Panc1 (cell line): ENCODE measurements at regions not wholly inside any gene's neighbourhood (a gene's known extent, or its start where the extent isn't known, plus 50 kb on each side); places are given as distances from the start of the nearest gene placed in this dataset.

Source experiments
- ATAC-seq: fragments of 200-7000 bp; cut with Tn5 transposase; 2 replicates; pipeline ENCODE4 v1.9.1; 2020; ENCODE audit warnings: mild to moderate bottlenecking, moderate library complexity
- BruUV-seq: library from RNA; stranded (reverse); fragments of 400-500 nt; replicated peaks from 2 replicates; lab custom pipeline; 2021; lab: Mats Ljungman, UMichigan
- CTCF ChIA-PET: fragments of 300-600 bp; sonication (Branson Sonifier 250); formaldehyde crosslinking; loops from one replicate; lab custom pipeline; 2022; ENCODE audit warnings: antibody characterized with exemption; lab: Charles Lee
- POLR2A ChIA-PET: fragments of 300-600 bp; sonication (Branson Sonifier 250); formaldehyde crosslinking; loops from one replicate; lab custom pipeline; 2022; ENCODE audit warnings: antibody characterized with exemption; lab: Charles Lee
- DNase-seq: peaks from one replicate; pipeline ENCODE4 v3.0.0-alpha.2; 2010; ENCODE audit warnings: low read depth, low spot score
- H3K27ac ChIP-seq: 2 replicates; pipeline ENCODE4 v1.5.1; 2011; ENCODE audit warnings: mild to moderate bottlenecking, low read length, inconsistent platforms
- H3K27me3 ChIP-seq: fragments of 200-500 bp; sonication (Bioruptor generic); 2 replicates; pipeline ENCODE4 v1.6.0; 2014; ENCODE audit warnings: low read length, inconsistent platforms; ENCODE audit not compliant: control insufficient read depth, insufficient read depth
- H3K36me3 ChIP-seq: fragments of 200-500 bp; sonication (Bioruptor generic); 2 replicates; pipeline ENCODE4 v1.5.1; 2014; ENCODE audit warnings: inconsistent platforms, mild to moderate bottlenecking, low read length, moderate library complexity; ENCODE audit not compliant: control insufficient read depth, insufficient read depth
- H3K4me1 ChIP-seq: 2 replicates; pipeline ENCODE4 v1.5.1; 2011; ENCODE audit warnings: inconsistent platforms, mild to moderate bottlenecking, low read length, moderate library complexity; ENCODE audit not compliant: control insufficient read depth, insufficient read depth
- H3K4me3 ChIP-seq, 2 experiments: 2 replicates each; pipeline ENCODE4 v1.5.1; 2011 to 2012; ENCODE audit warnings: low read depth in 2 of 2, low read length in 2 of 2, mild to moderate bottlenecking in 2 of 2, inconsistent platforms in 1 of 2, moderate library complexity in 1 of 2
- H3K9me3 ChIP-seq: fragments of 200-500 bp; sonication (Bioruptor generic); 2 replicates; pipeline ENCODE4 v1.5.1; 2014; ENCODE audit warnings: low read depth, mild to moderate bottlenecking, inconsistent platforms, low read length, moderate library complexity; ENCODE audit not compliant: control insufficient read depth, insufficient read depth
- POLR2AphosphoS5 ChIP-seq: IDR thresholded peaks from 2 replicates; pipeline ENCODE4 v1.6.1; 2012; ENCODE audit warnings: mild to moderate bottlenecking, low read depth, low read length, moderate library complexity
- SIN3A ChIP-seq: IDR thresholded peaks from 2 replicates; pipeline ENCODE4 v1.6.1; 2012; ENCODE audit warnings: low read depth, mild to moderate bottlenecking, low read length, moderate library complexity, borderline replicate concordance; ENCODE audit not compliant: insufficient read depth
- TCF7L2 ChIP-seq: IDR thresholded peaks from 2 replicates; pipeline ENCODE4 v1.6.1; 2011; ENCODE audit warnings: mild to moderate bottlenecking, low read depth, low read length, inconsistent platforms
- in situ Hi-C: cut with HindIII; loops from 2 replicates; pipeline ENCODE4 v1.10.0; 2016; ENCODE audit warnings: low sequenced_read_pairs, low pct_unique_long_range_greater_than_20kb
- intact Hi-C: fragments of 100-400 bp; cut with micrococcal nuclease; formaldehyde crosslinking; loops from one replicate; pipeline ENCODE4 v1.10.0; 2022; ENCODE audit not compliant: unreplicated experiment
- TF ChIP-seq, protein P1 (sequence below), 2 experiments: IDR thresholded peaks; 2 replicates each; pipeline ENCODE4 v1.6.1; 2011 to 2012; ENCODE audit warnings: low read depth in 2 of 2, control low read depth in 1 of 2, low read length in 1 of 2, mild to moderate bottlenecking in 1 of 2, moderate library complexity in 1 of 2; ENCODE audit not compliant: insufficient read depth in 1 of 2
- TF ChIP-seq, protein P2 (sequence below): fragments of 450-650 bp; IDR thresholded peaks from 2 replicates; pipeline ENCODE4 v1.5.1; 2017; ENCODE audit warnings: mild to moderate bottlenecking

DNA sequence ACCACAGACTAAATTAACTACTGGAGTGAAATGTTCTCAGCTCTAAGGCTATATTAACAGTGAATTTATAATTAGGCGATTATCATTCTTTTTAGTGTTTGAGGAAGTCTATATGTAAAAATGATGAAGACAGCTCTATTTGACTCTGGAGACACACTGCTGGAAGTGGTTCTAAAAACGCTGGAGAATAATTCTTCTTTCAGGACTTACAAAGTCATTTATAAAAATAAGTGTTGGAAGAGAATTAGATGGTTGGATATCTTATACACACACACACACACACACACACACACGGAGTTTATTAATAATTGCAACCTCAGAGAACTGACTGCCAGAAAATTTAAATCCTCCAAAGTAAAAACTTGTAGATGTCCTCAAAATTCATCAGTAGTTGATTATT lies 1171.3 kb downstream of the EFNB2 start:
- no peaks in the 10 kb centered on the region for H3K4me1 ChIP-seq
- ChIA-PET POLR2A (no interaction called here), CTCF (no interaction called here)
- no peak for TF ChIP-seq POLR2AphosphoS5
- TF ChIP-seq, protein P1, sequence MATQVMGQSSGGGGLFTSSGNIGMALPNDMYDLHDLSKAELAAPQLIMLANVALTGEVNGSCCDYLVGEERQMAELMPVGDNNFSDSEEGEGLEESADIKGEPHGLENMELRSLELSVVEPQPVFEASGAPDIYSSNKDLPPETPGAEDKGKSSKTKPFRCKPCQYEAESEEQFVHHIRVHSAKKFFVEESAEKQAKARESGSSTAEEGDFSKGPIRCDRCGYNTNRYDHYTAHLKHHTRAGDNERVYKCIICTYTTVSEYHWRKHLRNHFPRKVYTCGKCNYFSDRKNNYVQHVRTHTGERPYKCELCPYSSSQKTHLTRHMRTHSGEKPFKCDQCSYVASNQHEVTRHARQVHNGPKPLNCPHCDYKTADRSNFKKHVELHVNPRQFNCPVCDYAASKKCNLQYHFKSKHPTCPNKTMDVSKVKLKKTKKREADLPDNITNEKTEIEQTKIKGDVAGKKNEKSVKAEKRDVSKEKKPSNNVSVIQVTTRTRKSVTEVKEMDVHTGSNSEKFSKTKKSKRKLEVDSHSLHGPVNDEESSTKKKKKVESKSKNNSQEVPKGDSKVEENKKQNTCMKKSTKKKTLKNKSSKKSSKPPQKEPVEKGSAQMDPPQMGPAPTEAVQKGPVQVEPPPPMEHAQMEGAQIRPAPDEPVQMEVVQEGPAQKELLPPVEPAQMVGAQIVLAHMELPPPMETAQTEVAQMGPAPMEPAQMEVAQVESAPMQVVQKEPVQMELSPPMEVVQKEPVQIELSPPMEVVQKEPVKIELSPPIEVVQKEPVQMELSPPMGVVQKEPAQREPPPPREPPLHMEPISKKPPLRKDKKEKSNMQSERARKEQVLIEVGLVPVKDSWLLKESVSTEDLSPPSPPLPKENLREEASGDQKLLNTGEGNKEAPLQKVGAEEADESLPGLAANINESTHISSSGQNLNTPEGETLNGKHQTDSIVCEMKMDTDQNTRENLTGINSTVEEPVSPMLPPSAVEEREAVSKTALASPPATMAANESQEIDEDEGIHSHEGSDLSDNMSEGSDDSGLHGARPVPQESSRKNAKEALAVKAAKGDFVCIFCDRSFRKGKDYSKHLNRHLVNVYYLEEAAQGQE (IDR thresholded peaks at IDR 0.05; ENCODE audit: insufficient read depth in 1 of 2, low read depth in 2 of 2, low read length in 1 of 2), result no peak
- TF ChIP-seq SIN3A, result no peak
- no peak for TF ChIP-seq TCF7L2
- TF ChIP-seq, protein P2, sequence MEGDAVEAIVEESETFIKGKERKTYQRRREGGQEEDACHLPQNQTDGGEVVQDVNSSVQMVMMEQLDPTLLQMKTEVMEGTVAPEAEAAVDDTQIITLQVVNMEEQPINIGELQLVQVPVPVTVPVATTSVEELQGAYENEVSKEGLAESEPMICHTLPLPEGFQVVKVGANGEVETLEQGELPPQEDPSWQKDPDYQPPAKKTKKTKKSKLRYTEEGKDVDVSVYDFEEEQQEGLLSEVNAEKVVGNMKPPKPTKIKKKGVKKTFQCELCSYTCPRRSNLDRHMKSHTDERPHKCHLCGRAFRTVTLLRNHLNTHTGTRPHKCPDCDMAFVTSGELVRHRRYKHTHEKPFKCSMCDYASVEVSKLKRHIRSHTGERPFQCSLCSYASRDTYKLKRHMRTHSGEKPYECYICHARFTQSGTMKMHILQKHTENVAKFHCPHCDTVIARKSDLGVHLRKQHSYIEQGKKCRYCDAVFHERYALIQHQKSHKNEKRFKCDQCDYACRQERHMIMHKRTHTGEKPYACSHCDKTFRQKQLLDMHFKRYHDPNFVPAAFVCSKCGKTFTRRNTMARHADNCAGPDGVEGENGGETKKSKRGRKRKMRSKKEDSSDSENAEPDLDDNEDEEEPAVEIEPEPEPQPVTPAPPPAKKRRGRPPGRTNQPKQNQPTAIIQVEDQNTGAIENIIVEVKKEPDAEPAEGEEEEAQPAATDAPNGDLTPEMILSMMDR, result no peak
- H3K36me3 ChIP-seq, result no peaks in the 10 kb centered on the region
- ATAC-seq (no peak), DNase-seq (no peak)
- intact Hi-C loops (no loop called here), in situ Hi-C loops (no loop called here)
- no TSS peak for BruUV-seq
- no peak overlapping the region for H3K4me3 ChIP-seq
- no peaks in the 10 kb centered on the region for H3K27me3 ChIP-seq
- H3K27ac ChIP-seq, result no peak overlapping the region
- H3K9me3 ChIP-seq, result no peaks in the 10 kb centered on the region

DNA sequence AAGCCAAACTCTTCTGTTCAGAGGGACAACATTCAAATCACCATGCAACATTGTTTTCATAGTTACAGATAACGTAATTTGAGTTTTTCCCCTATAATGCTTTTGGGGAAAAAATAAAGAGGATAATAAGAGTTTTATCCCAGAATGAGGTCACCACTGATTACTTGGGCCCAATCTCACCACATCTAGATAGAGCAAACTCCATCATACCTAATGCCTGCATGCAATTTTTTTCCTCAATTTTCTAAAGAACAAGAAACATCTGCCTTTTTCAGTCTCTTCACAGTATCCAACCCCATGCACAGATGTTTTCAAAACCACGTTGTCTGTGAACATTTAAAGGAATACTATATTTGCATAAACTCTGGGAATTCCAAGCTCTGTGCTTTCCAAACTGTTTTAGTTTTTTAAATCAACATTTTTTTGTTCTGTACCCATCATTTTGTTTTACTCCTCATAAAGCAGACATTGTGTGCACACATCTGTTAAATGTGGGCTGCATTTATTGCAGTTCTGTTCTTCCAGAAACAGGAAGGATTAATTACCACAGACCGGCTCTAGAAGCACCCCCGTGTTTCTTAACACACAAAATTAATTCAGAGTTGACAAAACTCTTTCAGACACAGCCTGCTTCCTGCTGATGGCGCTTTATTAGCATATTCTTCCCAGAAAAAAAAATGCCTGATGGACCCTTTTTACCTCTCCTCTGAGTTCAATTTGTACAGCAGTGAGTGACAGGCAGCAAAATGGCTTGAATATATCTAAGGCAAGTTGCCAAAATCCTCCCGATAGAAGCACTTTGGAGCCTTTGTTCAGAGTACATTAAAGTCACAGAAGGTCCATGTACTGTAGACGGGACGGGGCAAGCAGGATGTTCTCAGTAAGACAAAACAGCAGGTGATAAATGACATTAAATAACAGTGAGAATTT lies 1171.9 kb downstream of the EFNB2 start:
- no TSS peak for BruUV-seq
- Histone ChIP-seq H3K9me3 (no peaks in the 10 kb centered on the region), H3K4me1 (no peaks in the 10 kb centered on the region), H3K36me3 (no peaks in the 10 kb centered on the region), H3K27ac (no peak overlapping the region), H3K4me3 (no peak overlapping the region), H3K27me3 (no peaks in the 10 kb centered on the region)
- intact Hi-C loops, result no loop called here
- in situ Hi-C loops, result no loop called here
- ChIA-PET POLR2A (no interaction called here), CTCF (no interaction called here)
- TF ChIP-seq POLR2AphosphoS5, result no peak
- TF ChIP-seq SIN3A, result no peak
- no peak for TF ChIP-seq TCF7L2
- TF ChIP-seq, protein P2, result no peak
- TF ChIP-seq, protein P1 (IDR thresholded peaks at IDR 0.05; ENCODE audit: insufficient read depth in 1 of 2, low read depth in 2 of 2, low read length in 1 of 2), result no peak
- DNase-seq, result no peak
- ATAC-seq, result no peak
